Common myeloid progenitor, CD34-positive (primary cell): ENCODE measurements at regions not wholly inside any gene's neighbourhood (a gene's known extent, or its start where the extent isn't known, plus 50 kb on each side); places are given as distances from the start of the nearest gene placed in this dataset.

ENCODE experiments used
- CTCF ChIA-PET: fragments of 350-600 bp; sonication (Branson Sonifier 250); formaldehyde crosslinking; loops from one replicate; lab custom pipeline; 2021; ENCODE audit warnings: antibody characterized with exemption; lab: Charles Lee
- POLR2A ChIA-PET: fragments of 350-600 bp; sonication (Branson Sonifier 250); formaldehyde crosslinking; loops from one replicate; lab custom pipeline; 2021; ENCODE audit warnings: antibody characterized with exemption; lab: Charles Lee
- DNase-seq, 3 donors: peaks; one replicate each; pipeline versions ENCODE4 v3.0.0 to v3.0.0-alpha.2; 2013
- H3K27ac ChIP-seq, 2 experiments: 1 replicate in 1 of 2; 2 replicates in 1 of 2; pipeline ENCODE4 v1.7.0; 2013; ENCODE audit warnings: inconsistent platforms in 2 of 2, low read length in 2 of 2, mild to moderate bottlenecking in 2 of 2, low read depth in 1 of 2, moderate library complexity in 1 of 2; ENCODE audit not compliant: severe bottlenecking in 2 of 2, insufficient read depth in 1 of 2, poor library complexity in 1 of 2
- H3K27me3 ChIP-seq, 5 experiments: replicated peaks in 2 of 5; 1 replicate in 3 of 5; 2 replicates in 2 of 5; pipeline versions ENCODE4 v1.6.1 to v1.7.0; 2013; ENCODE audit warnings: low read length in 4 of 5, mild to moderate bottlenecking in 2 of 5, moderate library complexity in 2 of 5, inconsistent platforms in 1 of 5; ENCODE audit not compliant: insufficient read depth in 5 of 5, control insufficient read depth in 4 of 5
- H3K36me3 ChIP-seq, 4 experiments: 1 replicate in 2 of 4; 2 replicates in 2 of 4; pipeline versions ENCODE4 v1.6.1 to v1.7.0; 2013; ENCODE audit warnings: low read length in 3 of 4, control low read depth in 1 of 4, mild to moderate bottlenecking in 1 of 4; ENCODE audit not compliant: control insufficient read depth in 4 of 4, insufficient read depth in 4 of 4
- H3K4me1 ChIP-seq, 4 experiments: 1 replicate in 3 of 4; 2 replicates in 1 of 4; pipeline versions ENCODE4 v1.6.1 to v1.7.1; 2013; ENCODE audit warnings: low read length in 3 of 4, mild to moderate bottlenecking in 3 of 4, control low read depth in 1 of 4, inconsistent platforms in 1 of 4, moderate library complexity in 1 of 4; ENCODE audit not compliant: control insufficient read depth in 4 of 4, insufficient read depth in 4 of 4; ENCODE audit errors: control extremely low read depth in 1 of 4
- H3K4me3 ChIP-seq, 7 experiments: 1 replicate in 4 of 7; 2 replicates in 3 of 7; pipeline versions ENCODE4 v1.5.1 to v1.7.0; 2013; ENCODE audit warnings: mild to moderate bottlenecking in 7 of 7, low read length in 6 of 7, moderate library complexity in 6 of 7, inconsistent platforms in 2 of 7, low read depth in 2 of 7, control low read depth in 1 of 7; ENCODE audit not compliant: insufficient read depth in 4 of 7, control insufficient read depth in 1 of 7; ENCODE audit errors: extremely low read depth in 1 of 7
- H3K9me3 ChIP-seq, 5 experiments: 1 replicate in 4 of 5; 2 replicates in 1 of 5; pipeline versions ENCODE4 v1.6.1 to v1.7.1; 2013; ENCODE audit warnings: low read length in 4 of 5, mild to moderate bottlenecking in 2 of 5, inconsistent platforms in 1 of 5, low read depth in 1 of 5, moderate library complexity in 1 of 5; ENCODE audit not compliant: control insufficient read depth in 4 of 5, insufficient read depth in 2 of 5; ENCODE audit errors: control extremely low read depth in 1 of 5
- WGBS: methylation state at CpG from one replicate; pipeline ENCODE4 v1.1.5; 2013; ENCODE audit not compliant: insufficient coverage; 5-methylcytosine and 5-hydroxymethylcytosine counted together

- DNase-seq = no peak
- WGBS = 100% methylated on average over 1 of the region's 1 CpG
- CTCF ChIA-PET = no interaction called here
- Histone ChIP-seq H3K9me3 (no peaks in the 10 kb centered on the region), H3K36me3 (no peaks in the 10 kb centered on the region), H3K4me3 (no peak overlapping the region), H3K4me1 (no peaks in the 10 kb centered on the region), H3K27ac (no peak overlapping the region), H3K27me3 (no peaks in the 10 kb centered on the region)
- POLR2A ChIA-PET = no interaction called here
Measured at GRCh38 chr9:22590336-22591033, 143.9 kb downstream of the DMRTA1 start.

DNA sequence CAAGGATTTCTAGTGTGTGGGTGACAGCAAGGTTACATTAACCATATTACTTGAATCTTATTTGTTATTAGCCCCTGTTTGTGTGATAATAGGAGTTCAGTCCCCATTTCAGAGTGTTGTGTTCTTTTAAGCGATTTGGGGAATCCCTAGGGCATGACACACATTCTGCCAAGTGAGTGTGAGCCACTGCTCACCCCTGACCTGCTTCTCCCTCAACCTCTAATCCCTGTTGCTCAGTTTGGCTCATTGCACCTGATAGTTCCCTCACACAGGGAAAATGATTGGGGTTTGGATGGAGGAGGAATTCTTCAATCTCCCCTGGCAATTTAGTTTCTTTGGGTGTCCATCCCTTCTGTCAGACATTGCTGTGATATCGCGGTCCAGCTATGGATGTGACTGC, 149.2 kb downstream of the DMRTA1 start:
- 90% methylated on average over 2 of the region's 3 CpGs for WGBS
- Histone ChIP-seq H3K9me3 (no peaks in the 10 kb centered on the region), H3K4me3 (no peak overlapping the region), H3K36me3 (no peaks in the 10 kb centered on the region), H3K27ac (no peak overlapping the region), H3K4me1 (no peaks in the 10 kb centered on the region), H3K27me3 (no peaks in the 10 kb centered on the region)
- no peak for DNase-seq
- ChIA-PET POLR2A (no interaction called here), CTCF (no interaction called here)

- Histone ChIP-seq H3K27me3 (no peaks in the 10 kb centered on the region), H3K4me1 (no peaks in the 10 kb centered on the region), H3K27ac (no peak overlapping the region), H3K9me3 (peaks cover 0 to 2% (median 0%) of the 10 kb centered on the region in 5 experiments), H3K36me3 (no peaks in the 10 kb centered on the region), H3K4me3 (no peak overlapping the region)
- DNase-seq = no peak
- ChIA-PET CTCF (interaction anchor here (1.0 kb wide), 1 partner anchor 8 kb away, joined by 3 read pairs; no protein-coding TSS in a partner anchor), POLR2A (no interaction called here)
- 95% methylated on average over 2 of the region's 2 CpGs for WGBS
Measured at GRCh38 chr9:22617156-22617555, 170.5 kb downstream of the DMRTA1 start.

GRCh38 chr9:22622815-22623214, 176.2 kb downstream of the DMRTA1 start:
- Histone ChIP-seq H3K36me3 (no peaks in the 10 kb centered on the region), H3K4me3 (no peak overlapping the region), H3K27ac (no peak overlapping the region), H3K27me3 (no peaks in the 10 kb centered on the region), H3K9me3 (peaks cover 0 to 3% (median 0%) of the 10 kb centered on the region in 5 experiments), H3K4me1 (no peaks in the 10 kb centered on the region)
- no CpG with 5 or more reads among the region's 1 CpG for WGBS
- CTCF ChIA-PET = no interaction called here
- DNase-seq = no peak
- POLR2A ChIA-PET = no interaction called here

DNA sequence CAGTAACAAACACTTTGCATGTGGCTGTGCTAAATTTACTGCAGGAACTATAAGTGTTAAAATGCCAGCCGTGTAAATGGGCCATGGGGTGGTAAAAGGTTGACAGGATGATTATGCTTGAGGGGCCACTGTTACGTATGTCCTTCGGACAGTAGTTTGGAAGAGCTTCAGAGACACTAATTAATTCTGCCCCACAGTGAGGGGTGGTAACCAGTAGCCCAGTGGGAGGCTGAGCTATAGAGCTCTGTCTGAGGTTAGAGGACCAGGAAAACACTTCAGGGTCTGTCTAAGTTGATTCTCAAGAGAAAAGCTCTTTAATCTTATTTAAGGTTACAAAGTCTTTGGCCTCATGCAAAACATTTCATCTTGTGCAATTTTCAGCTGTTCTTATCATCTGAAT, 176.6 kb downstream of the DMRTA1 start:
- H3K27ac ChIP-seq = no peak overlapping the region
- H3K36me3 ChIP-seq = no peaks in the 10 kb centered on the region
- 56% methylated on average over 3 of the region's 3 CpGs for WGBS
- DNase-seq = no peak
- ChIA-PET CTCF (no interaction called here), POLR2A (no interaction called here)
- H3K4me3 ChIP-seq = no peak overlapping the region
- no peaks in the 10 kb centered on the region for H3K27me3 ChIP-seq
- H3K4me1 ChIP-seq = no peaks in the 10 kb centered on the region
- peaks cover 0 to 3% (median 0%) of the 10 kb centered on the region in 5 experiments for H3K9me3 ChIP-seq

DNA sequence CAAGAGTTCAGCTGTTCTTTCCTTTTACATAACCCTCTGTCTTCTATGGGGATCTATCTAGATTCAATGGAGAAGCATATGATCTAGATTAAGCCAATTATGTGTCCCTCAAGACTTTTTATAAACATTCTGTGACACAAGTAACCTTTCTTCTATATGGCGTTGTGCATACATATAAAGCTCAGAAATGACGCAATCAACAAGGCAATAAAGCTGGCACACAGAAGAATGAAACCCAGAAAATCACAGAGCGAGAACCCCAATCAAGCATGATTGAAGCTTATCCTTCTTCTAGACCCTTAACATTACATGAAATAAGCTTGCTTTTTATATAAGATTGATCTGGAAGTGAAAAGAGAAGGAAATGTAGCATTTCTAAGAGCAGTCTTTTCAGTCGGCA, 178.9 kb downstream of the DMRTA1 start:
- no peak for DNase-seq
- no peaks in the 10 kb centered on the region for H3K27me3 ChIP-seq
- H3K4me3 ChIP-seq = no peak overlapping the region
- CTCF ChIA-PET = interaction anchor here (1.5 kb wide), 1 partner anchor 8 kb away, joined by 3 read pairs; no protein-coding TSS in a partner anchor
- no peaks in the 10 kb centered on the region for H3K4me1 ChIP-seq
- H3K36me3 ChIP-seq = no peaks in the 10 kb centered on the region
- POLR2A ChIA-PET = no interaction called here
- H3K27ac ChIP-seq = no peak overlapping the region
- 80% methylated on average over 1 of the region's 4 CpGs for WGBS
- H3K9me3 ChIP-seq = peaks cover 0 to 3% (median 0%) of the 10 kb centered on the region in 5 experiments

- no peaks in the 10 kb centered on the region for H3K36me3 ChIP-seq
- no peak for DNase-seq
- H3K4me1 ChIP-seq = no peaks in the 10 kb centered on the region
- H3K4me3 ChIP-seq = no peak overlapping the region
- ChIA-PET POLR2A (no interaction called here), CTCF (no interaction called here)
- H3K27ac ChIP-seq = no peak overlapping the region
- H3K27me3 ChIP-seq = no peaks in the 10 kb centered on the region
- no peaks in the 10 kb centered on the region for H3K9me3 ChIP-seq
Measured at GRCh38 chr9:22643541-22643940, 196.9 kb downstream of the DMRTA1 start.
